MM.1S (cell line): ENCODE measurements at regions not wholly inside any gene's neighbourhood (a gene's known extent, or its start where the extent isn't known, plus 50 kb on each side); places are given as distances from the start of the nearest gene placed in this dataset.

Experiments
- DNase-seq: peaks from one replicate; pipeline ENCODE4 v3.0.0-alpha.2; 2015
- H2AFZ ChIP-seq: fragments of 300-600 bp; sonication (generic); 2 replicates; pipeline ENCODE4 v1.6.0; 2016; ENCODE audit warnings: antibody characterized with exemption, low read length
- H3F3A ChIP-seq: fragments of 300-600 bp; sonication (generic); 2 replicates; pipeline ENCODE4 v1.6.1; 2016; ENCODE audit warnings: mild to moderate bottlenecking, antibody characterized with exemption, low read length, moderate library complexity, mixed read lengths; ENCODE audit not compliant: insufficient read depth
- H3K27ac ChIP-seq: fragments of 300-600 bp; sonication (generic); 2 replicates; pipeline ENCODE4 v1.5.1; 2016; ENCODE audit warnings: mild to moderate bottlenecking, low read length
- H3K27me3 ChIP-seq: fragments of 300-600 bp; sonication (generic); replicated peaks from 2 replicates; pipeline ENCODE4 v1.6.0; 2016; ENCODE audit warnings: low read length; ENCODE audit not compliant: insufficient read depth
- H3K36me3 ChIP-seq: fragments of 300-600 bp; sonication (generic); replicated peaks from 2 replicates; pipeline ENCODE4 v1.6.1; 2016; ENCODE audit warnings: mild to moderate bottlenecking, low read length, mixed read lengths; ENCODE audit not compliant: insufficient read depth
- H3K4me1 ChIP-seq: fragments of 300-600 bp; sonication (generic); 2 replicates; pipeline ENCODE4 v1.6.1; 2016; ENCODE audit warnings: low read length, mixed read lengths
- H3K4me2 ChIP-seq: fragments of 300-600 bp; sonication (generic); 2 replicates; pipeline ENCODE4 v1.6.0; 2016; ENCODE audit warnings: low read depth, low read length
- H3K4me3 ChIP-seq: fragments of 300-600 bp; sonication (generic); 2 replicates; pipeline ENCODE4 v1.5.1; 2016; ENCODE audit warnings: low read length, mixed read lengths
- H3K79me2 ChIP-seq: fragments of 300-600 bp; sonication (generic); 2 replicates; pipeline ENCODE4 v1.6.1; 2016; ENCODE audit warnings: mixed run types, low read length, mixed read lengths
- H3K9ac ChIP-seq: fragments of 300-600 bp; sonication (generic); 2 replicates; pipeline ENCODE4 v1.6.1; 2016; ENCODE audit warnings: low read length, mixed read lengths
- H3K9me2 ChIP-seq: fragments of 300-600 bp; sonication (generic); replicated peaks from 2 replicates; pipeline ENCODE4 v1.6.1; 2016; ENCODE audit warnings: mild to moderate bottlenecking, low read length, mixed read lengths; ENCODE audit not compliant: insufficient read depth
- H3K9me3 ChIP-seq: fragments of 300-600 bp; sonication (generic); replicated peaks from 2 replicates; pipeline ENCODE4 v1.6.1; 2016; ENCODE audit warnings: mild to moderate bottlenecking, low read length, mixed read lengths; ENCODE audit not compliant: insufficient read depth
- H4K20me1 ChIP-seq: fragments of 300-600 bp; sonication (generic); 2 replicates; pipeline ENCODE4 v1.6.1; 2016; ENCODE audit warnings: mild to moderate bottlenecking, low read length, moderate library complexity, mixed read lengths; ENCODE audit not compliant: insufficient read depth
- CTCF ChIP-seq: fragments of 300-600 bp; sonication (generic); IDR thresholded peaks from 2 replicates; pipeline ENCODE4 v1.5.1; 2016; ENCODE audit warnings: antibody characterized with exemption, low read length, mixed read lengths
- EZH2 ChIP-seq: fragments of 300-600 bp; sonication (generic); optimal IDR thresholded peaks from 2 replicates; pipeline ENCODE3; 2017; ENCODE audit warnings: low read depth, mild to moderate bottlenecking, antibody characterized with exemption, low read length, mixed read lengths
- EZH2phosphoT487 ChIP-seq: fragments of 300-600 bp; sonication (generic); IDR thresholded peaks from 2 replicates; pipeline ENCODE4 v1.6.1; 2018; ENCODE audit warnings: antibody characterized with exemption, low read length

GRCh38 chr12:5096241-5096924, 52.7 kb downstream of the KCNA5 start:
- no peak overlapping the region for H3K9ac ChIP-seq
- H3K4me1 ChIP-seq, result no peaks in the 10 kb centered on the region
- H3K9me3 ChIP-seq, result no peaks in the 10 kb centered on the region
- no peaks in the 10 kb centered on the region for H4K20me1 ChIP-seq
- no peak overlapping the region for H2AFZ ChIP-seq
- no peaks in the 10 kb centered on the region for H3K79me2 ChIP-seq
- H3F3A ChIP-seq, result no peaks in the 10 kb centered on the region
- DNase-seq, result no peak
- H3K4me2 ChIP-seq, result no peak overlapping the region
- H3K27me3 ChIP-seq, result no peaks in the 10 kb centered on the region
- no peaks in the 10 kb centered on the region for H3K36me3 ChIP-seq
- no peak overlapping the region for H3K27ac ChIP-seq
- no peaks in the 10 kb centered on the region for H3K9me2 ChIP-seq
- H3K4me3 ChIP-seq, result no peak overlapping the region
- TF ChIP-seq EZH2 (no peak), CTCF (no peak), EZH2phosphoT487 (no peak)

GRCh38 chr12:5097786-5098185, 54.1 kb downstream of the KCNA5 start:
- H3K36me3 ChIP-seq, result no peaks in the 10 kb centered on the region
- H3K4me2 ChIP-seq, result no peak overlapping the region
- no peaks in the 10 kb centered on the region for H3K27me3 ChIP-seq
- no peaks in the 10 kb centered on the region for H3K9me2 ChIP-seq
- no peaks in the 10 kb centered on the region for H3K9me3 ChIP-seq
- H3F3A ChIP-seq, result no peaks in the 10 kb centered on the region
- H3K27ac ChIP-seq, result no peak overlapping the region
- no peaks in the 10 kb centered on the region for H3K79me2 ChIP-seq
- TF ChIP-seq EZH2 (no peak), CTCF (no peak), EZH2phosphoT487 (no peak)
- DNase-seq, result no peak
- H2AFZ ChIP-seq, result no peak overlapping the region
- no peak overlapping the region for H3K9ac ChIP-seq
- H4K20me1 ChIP-seq, result no peaks in the 10 kb centered on the region
- H3K4me1 ChIP-seq, result no peaks in the 10 kb centered on the region
- no peak overlapping the region for H3K4me3 ChIP-seq

GRCh38 chr12:5099136-5099535, 55.5 kb downstream of the KCNA5 start:
- no peak overlapping the region for H3K4me3 ChIP-seq
- H3F3A ChIP-seq, result no peaks in the 10 kb centered on the region
- no peak for DNase-seq
- H3K4me2 ChIP-seq, result no peak overlapping the region
- H4K20me1 ChIP-seq, result no peaks in the 10 kb centered on the region
- no peak overlapping the region for H2AFZ ChIP-seq
- no peaks in the 10 kb centered on the region for H3K27me3 ChIP-seq
- H3K36me3 ChIP-seq, result no peaks in the 10 kb centered on the region
- H3K9me3 ChIP-seq, result no peaks in the 10 kb centered on the region
- no peaks in the 10 kb centered on the region for H3K9me2 ChIP-seq
- no peaks in the 10 kb centered on the region for H3K4me1 ChIP-seq
- TF ChIP-seq CTCF (no peak), EZH2phosphoT487 (no peak), EZH2 (no peak)
- no peak overlapping the region for H3K9ac ChIP-seq
- H3K27ac ChIP-seq, result no peak overlapping the region
- no peaks in the 10 kb centered on the region for H3K79me2 ChIP-seq
